Ovary (tissue), 7 donors: ENCODE measurements at regions not wholly inside any gene's neighbourhood (a gene's known extent, or its start where the extent isn't known, plus 50 kb on each side); places are given as distances from the start of the nearest gene placed in this dataset.

ENCODE experiments used
- DNase-seq, 5 donors: peaks; one replicate each; pipeline ENCODE4 v3.0.0-alpha.2; 2019 to 2020
- H3K27ac ChIP-seq, 2 donors: fragments of 200-600 bp; one replicate each; pipeline versions ENCODE4 v1.5.1 to v1.8.0; 2019 to 2022
- H3K27me3 ChIP-seq: fragments of 200-600 bp; one replicate; pipeline ENCODE4 v1.8.0; 2022
- H3K36me3 ChIP-seq: fragments of 200-600 bp; sonication (generic); one replicate; pipeline ENCODE4 v1.5.1; 2019
- H3K4me1 ChIP-seq: one replicate; pipeline ENCODE4 v1.8.1; 2013; ENCODE audit warnings: mild to moderate bottlenecking, moderate library complexity; ENCODE audit not compliant: insufficient read depth
- H3K4me3 ChIP-seq: fragments of 200-600 bp; sonication (generic); one replicate; pipeline ENCODE4 v1.5.1; 2017
- H3K9me3 ChIP-seq, 2 donors: fragments of 200-600 bp in 1 of 2; sonication (generic) in 1 of 2; one replicate each; pipeline versions ENCODE4 v1.5.1 to v1.8.1; 2013 to 2019; ENCODE audit warnings: mild to moderate bottlenecking in 1 of 2, moderate library complexity in 1 of 2
- CTCF ChIP-seq, 3 donors: fragments of 450-650 bp in 2 of 3; fragments of 200-600 bp in 1 of 3; IDR thresholded peaks; one replicate each; pipeline versions ENCODE4 v1.5.1 to v1.8.0; 2016 to 2022; ENCODE audit warnings: antibody characterized with exemption in 3 of 3, mild to moderate bottlenecking in 1 of 3
- EP300 ChIP-seq: sonication (generic); formaldehyde crosslinking; IDR thresholded peaks from one replicate; pipeline ENCODE4 v1.6.1; 2017; ENCODE audit warnings: antibody characterized with exemption
- POLR2A ChIP-seq: fragments of 450-650 bp; IDR thresholded peaks from one replicate; pipeline ENCODE4 v1.6.1; 2017; ENCODE audit warnings: antibody characterized with exemption, mild to moderate bottlenecking, moderate library complexity
- WGBS, 3 donors: extraction: QIAGEN DNeasy Blood & Tissue Kit in 1 of 3; methylation state at CpG; one replicate each; pipeline versions ENCODE4 v1.1.5 to v1.1.7; 2013 to 2017; 5-methylcytosine and 5-hydroxymethylcytosine counted together
- intact Hi-C, 4 donors: fragments of 100-400 bp; cut with DNase I; formaldehyde crosslinking; loops; one replicate each; pipeline versions ENCODE4 v1.11.0 to v1.15.1; 2022 to 2023
- donor health status: DM: no; HTN: no; CAD: no; lungs with moderate emphysema.
- donor health status: DM: no; HTN: no; CAD: no.
- donor health status: Bipolar disorder and iron deficiency.
- donor health status: DM: no; HTN: no; CAD: no.
- donor health status: DM: yes; HTN: yes; CAD: no.

DNA sequence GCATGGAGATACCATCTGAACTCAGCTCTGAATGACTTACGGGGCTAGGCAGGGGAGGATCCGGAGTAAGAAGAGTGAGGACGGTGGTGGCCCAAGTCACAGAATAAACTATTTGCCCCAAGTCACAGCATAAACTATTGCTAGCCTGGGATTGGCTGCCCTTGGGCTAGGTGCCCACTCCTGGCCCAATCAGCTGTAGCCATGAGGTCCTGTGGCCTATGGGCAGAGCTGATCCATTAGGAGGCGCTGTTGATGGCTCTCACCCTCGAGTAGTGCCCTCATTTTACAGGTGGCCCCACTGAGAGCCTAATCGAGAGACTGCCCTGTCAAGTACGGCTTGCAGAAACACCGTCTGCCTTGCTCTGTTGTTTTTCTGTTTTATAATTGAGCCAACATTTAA is 62.3 kb upstream of the ZNF423 start:
- TF ChIP-seq CTCF (IDR thresholded peaks at IDR 0.05) (no peak), POLR2A (no peak), EP300 (no peak)
- Histone ChIP-seq H3K27me3 (no peaks in the 10 kb centered on the region), H3K4me3 (no peak overlapping the region), H3K4me1 (no peaks in the 10 kb centered on the region), H3K27ac (no peak overlapping the region), H3K36me3 (no peaks in the 10 kb centered on the region), H3K9me3 (no peaks in the 10 kb centered on the region)
- DNase-seq = no peak
- intact Hi-C loops = no loop called here
- WGBS, 3 donors = 86 to 91% (median 89%) methylated on average over 8 of the region's 8 CpGs

- no peaks in the 10 kb centered on the region for H3K36me3 ChIP-seq
- H3K4me3 ChIP-seq = no peak overlapping the region
- no peak overlapping the region for H3K27ac ChIP-seq
- DNase-seq = no peak
- no peaks in the 10 kb centered on the region for H3K9me3 ChIP-seq
- no peaks in the 10 kb centered on the region for H3K27me3 ChIP-seq
- intact Hi-C loops = no loop called here
- no peak for TF ChIP-seq POLR2A
- no peak for TF ChIP-seq EP300
- TF ChIP-seq CTCF (IDR thresholded peaks at IDR 0.05) = no peak
- H3K4me1 ChIP-seq = no peaks in the 10 kb centered on the region
- WGBS, 3 donors = 95 to 96% (median 96%) methylated on average over 3 of the region's 3 CpGs
Measured at GRCh38 chr16:49919327-49919726, 63.4 kb upstream of the ZNF423 start.

DNA sequence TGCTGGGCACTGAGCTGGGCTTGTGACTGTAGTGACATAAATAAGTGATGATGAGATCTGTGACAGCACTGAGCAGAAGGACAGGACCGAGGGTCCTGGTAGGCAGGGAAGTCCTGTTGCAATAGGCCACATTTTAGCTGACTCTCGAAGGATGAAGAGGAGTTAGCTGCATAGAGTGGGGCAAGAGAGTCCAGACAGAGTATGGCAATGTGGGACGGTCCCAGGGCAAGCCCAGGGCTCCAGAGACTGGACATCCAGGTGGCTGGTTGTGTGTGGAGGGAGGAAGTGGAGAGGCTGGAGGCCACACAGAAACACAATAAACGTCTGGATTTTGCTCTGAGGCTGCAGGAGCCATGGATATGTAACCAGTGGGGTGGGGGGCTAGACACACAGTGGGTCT is 64.5 kb upstream of the ZNF423 start:
- no peak for TF ChIP-seq POLR2A
- TF ChIP-seq EP300 = no peak
- TF ChIP-seq CTCF (IDR thresholded peaks at IDR 0.05) = no peak
- no peak for DNase-seq
- no peaks in the 10 kb centered on the region for H3K36me3 ChIP-seq
- WGBS, 3 donors = 85 to 96% (median 89%) methylated on average over 4 of the region's 4 CpGs
- H3K4me1 ChIP-seq = no peaks in the 10 kb centered on the region
- no peak overlapping the region for H3K27ac ChIP-seq
- H3K9me3 ChIP-seq = no peaks in the 10 kb centered on the region
- no peaks in the 10 kb centered on the region for H3K27me3 ChIP-seq
- H3K4me3 ChIP-seq = no peak overlapping the region
- intact Hi-C loops = loop anchor here in 2 of 4 donors (5.0 kb wide), 1 partner anchor 513 kb away; no protein-coding TSS in a partner anchor

DNA sequence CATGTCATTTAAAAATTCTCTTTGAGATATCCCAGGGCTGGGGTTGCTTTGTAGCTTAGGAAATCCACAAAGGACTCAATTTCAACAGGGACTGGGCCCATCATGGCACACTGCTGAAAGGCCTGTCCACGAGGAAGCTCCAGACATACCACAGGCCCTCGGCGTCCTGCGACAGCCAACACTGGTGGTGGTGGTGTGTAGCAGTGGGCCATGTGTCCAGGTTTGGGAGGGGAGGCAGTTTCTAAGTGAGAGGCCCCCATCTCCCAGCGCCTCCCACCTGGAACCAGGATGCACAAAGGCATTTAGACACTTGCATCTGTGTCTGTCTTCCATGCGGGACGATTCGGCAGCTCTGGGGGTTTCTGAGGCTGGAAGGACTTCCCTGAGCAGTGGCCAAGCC is 65.2 kb upstream of the ZNF423 start:
- no peaks in the 10 kb centered on the region for H3K4me1 ChIP-seq
- no peak overlapping the region for H3K4me3 ChIP-seq
- no peaks in the 10 kb centered on the region for H3K27me3 ChIP-seq
- no peaks in the 10 kb centered on the region for H3K36me3 ChIP-seq
- H3K9me3 ChIP-seq = no peaks in the 10 kb centered on the region
- no peak overlapping the region for H3K27ac ChIP-seq
- TF ChIP-seq CTCF (IDR thresholded peaks at IDR 0.05) = no peak
- no peak for TF ChIP-seq POLR2A
- TF ChIP-seq EP300 = no peak
- no peak for DNase-seq
- intact Hi-C loops = loop anchor here in 2 of 4 donors (5.0 kb wide), 1 partner anchor 514 kb away; no protein-coding TSS in a partner anchor
- 89 to 95% (median 92%) methylated on average over 8 of the region's 8 CpGs for WGBS, 3 donors
